Parathyroid adenoma (tissue), 2 donors: ENCODE measurements at regions not wholly inside any gene's neighbourhood (a gene's known extent, or its start where the extent isn't known, plus 50 kb on each side); places are given as distances from the start of the nearest gene placed in this dataset.

Experiments used
- H2AFZ ChIP-seq: fragments of 300-600 bp; sonication (generic); one replicate; pipeline ENCODE4 v1.7.0; 2017; ENCODE audit warnings: antibody characterized with exemption, mild to moderate bottlenecking
- H3K27ac ChIP-seq: fragments of 300-600 bp; sonication (generic); one replicate; pipeline ENCODE4 v1.7.0; 2017
- H3K27me3 ChIP-seq: fragments of 300-600 bp; sonication (generic); one replicate; pipeline ENCODE4 v1.7.0; 2017; ENCODE audit warnings: low read length; ENCODE audit not compliant: control insufficient read depth, insufficient read depth
- H3K36me3 ChIP-seq: fragments of 300-600 bp; sonication (generic); one replicate; pipeline ENCODE4 v1.7.0; 2017; ENCODE audit warnings: low read length; ENCODE audit not compliant: control insufficient read depth, insufficient read depth
- H3K4me1 ChIP-seq: fragments of 300-600 bp; sonication (generic); one replicate; pipeline ENCODE4 v1.7.0; 2017; ENCODE audit warnings: control low read depth
- H3K4me2 ChIP-seq: fragments of 300-600 bp; sonication (generic); one replicate; pipeline ENCODE4 v1.7.0; 2017; ENCODE audit warnings: low read length
- H3K4me3 ChIP-seq: fragments of 300-600 bp; sonication (generic); one replicate; pipeline ENCODE4 v1.7.0; 2017; ENCODE audit warnings: low read depth, low read length
- H3K79me2 ChIP-seq: fragments of 300-600 bp; sonication (generic); one replicate; pipeline ENCODE4 v1.7.0; 2017; ENCODE audit warnings: control low read depth
- H3K9ac ChIP-seq: fragments of 300-600 bp; sonication (generic); one replicate; pipeline ENCODE4 v1.7.0; 2017; ENCODE audit warnings: mild to moderate bottlenecking
- H3K9me3 ChIP-seq: fragments of 300-600 bp; sonication (generic); one replicate; pipeline ENCODE4 v1.7.0; 2017; ENCODE audit warnings: low read length; ENCODE audit not compliant: control insufficient read depth
- TF ChIP-seq, protein P1 (sequence below): fragments of 300-600 bp; sonication (generic); IDR thresholded peaks from one replicate; pipeline ENCODE4 v1.7.0; 2017; ENCODE audit warnings: antibody characterized with exemption, mild to moderate bottlenecking
- donor health status: primary hyperparathyroidism.

- Histone ChIP-seq H3K27ac (no peak overlapping the region), H3K9ac (no peak overlapping the region), H3K9me3 (no peaks in the 10 kb centered on the region), H3K4me2 (no peak overlapping the region), H3K36me3 (no peaks in the 10 kb centered on the region), H3K79me2 (no peaks in the 10 kb centered on the region), H3K27me3 (no peaks in the 10 kb centered on the region), H3K4me1 (no peaks in the 10 kb centered on the region), H2AFZ (no peak overlapping the region), H3K4me3 (no peak overlapping the region)
- TF ChIP-seq, protein P1, sequence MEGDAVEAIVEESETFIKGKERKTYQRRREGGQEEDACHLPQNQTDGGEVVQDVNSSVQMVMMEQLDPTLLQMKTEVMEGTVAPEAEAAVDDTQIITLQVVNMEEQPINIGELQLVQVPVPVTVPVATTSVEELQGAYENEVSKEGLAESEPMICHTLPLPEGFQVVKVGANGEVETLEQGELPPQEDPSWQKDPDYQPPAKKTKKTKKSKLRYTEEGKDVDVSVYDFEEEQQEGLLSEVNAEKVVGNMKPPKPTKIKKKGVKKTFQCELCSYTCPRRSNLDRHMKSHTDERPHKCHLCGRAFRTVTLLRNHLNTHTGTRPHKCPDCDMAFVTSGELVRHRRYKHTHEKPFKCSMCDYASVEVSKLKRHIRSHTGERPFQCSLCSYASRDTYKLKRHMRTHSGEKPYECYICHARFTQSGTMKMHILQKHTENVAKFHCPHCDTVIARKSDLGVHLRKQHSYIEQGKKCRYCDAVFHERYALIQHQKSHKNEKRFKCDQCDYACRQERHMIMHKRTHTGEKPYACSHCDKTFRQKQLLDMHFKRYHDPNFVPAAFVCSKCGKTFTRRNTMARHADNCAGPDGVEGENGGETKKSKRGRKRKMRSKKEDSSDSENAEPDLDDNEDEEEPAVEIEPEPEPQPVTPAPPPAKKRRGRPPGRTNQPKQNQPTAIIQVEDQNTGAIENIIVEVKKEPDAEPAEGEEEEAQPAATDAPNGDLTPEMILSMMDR, result no peak
These were observed 1067.0 kb upstream of the LRRTM3 start for GRCh38 chr10:65858841-65859240.

GRCh38 chr10:65861249-65861648, 1064.6 kb upstream of the LRRTM3 start:
- H3K4me3 ChIP-seq, result no peak overlapping the region
- H3K9me3 ChIP-seq, result no peaks in the 10 kb centered on the region
- no peaks in the 10 kb centered on the region for H3K36me3 ChIP-seq
- TF ChIP-seq, protein P1, result no peak
- H3K4me2 ChIP-seq, result no peak overlapping the region
- H3K9ac ChIP-seq, result no peak overlapping the region
- H3K27ac ChIP-seq, result no peak overlapping the region
- H3K27me3 ChIP-seq, result no peaks in the 10 kb centered on the region
- H2AFZ ChIP-seq, result no peak overlapping the region
- H3K4me1 ChIP-seq, result no peaks in the 10 kb centered on the region
- H3K79me2 ChIP-seq, result no peaks in the 10 kb centered on the region
